GM23338 (cell line): ENCODE measurements at regions not wholly inside any gene's neighbourhood (a gene's known extent, or its start where the extent isn't known, plus 50 kb on each side); places are given as distances from the start of the nearest gene placed in this dataset.

Source experiments
- ATAC-seq: fragments of 200-7000 bp; cut with Tn5 transposase; 3 replicates; pipeline ENCODE4 v1.9.1; 2020
- DNase-seq: peaks from one replicate; pipeline ENCODE4 v3.0.0-alpha.2; 2015; ENCODE audit warnings: low spot score
- H2AFZ ChIP-seq: fragments of 200-600 bp; sonication (generic); 2 replicates; pipeline ENCODE4 v1.8.0; 2016; ENCODE audit warnings: antibody characterized with exemption, mild to moderate bottlenecking, moderate library complexity
- H3F3A ChIP-seq: fragments of 200-600 bp; sonication (generic); replicated peaks from 2 replicates; pipeline ENCODE4 v1.8.0; 2017; ENCODE audit warnings: antibody characterized with exemption, mixed run types, low read depth
- H3K27ac ChIP-seq: fragments of 200-600 bp; sonication (generic); 2 replicates; pipeline ENCODE4 v1.6.1; 2016; ENCODE audit warnings: low read depth
- H3K27me3 ChIP-seq: fragments of 200-600 bp; sonication (generic); 2 replicates; pipeline ENCODE4 v1.8.0; 2016; ENCODE audit warnings: mild to moderate bottlenecking, mixed run types, moderate library complexity; ENCODE audit not compliant: insufficient read depth
- H3K36me3 ChIP-seq: fragments of 200-600 bp; sonication (generic); 2 replicates; pipeline ENCODE4 v1.8.0; 2016; ENCODE audit warnings: mild to moderate bottlenecking; ENCODE audit not compliant: insufficient read depth
- H3K4me1 ChIP-seq: fragments of 200-600 bp; sonication (generic); 2 replicates; pipeline ENCODE4 v1.8.0; 2016; ENCODE audit warnings: mild to moderate bottlenecking, moderate library complexity; ENCODE audit not compliant: insufficient read depth
- H3K4me2 ChIP-seq: fragments of 200-600 bp; sonication (generic); 2 replicates; pipeline ENCODE4 v1.7.1; 2017; ENCODE audit warnings: mixed run types
- H3K4me3 ChIP-seq: fragments of 200-600 bp; sonication (generic); 2 replicates; pipeline ENCODE4 v1.6.1; 2016; ENCODE audit warnings: mixed run types
- H3K79me2 ChIP-seq: fragments of 200-600 bp; sonication (generic); replicated peaks from 2 replicates; pipeline ENCODE4 v1.8.0; 2017; ENCODE audit warnings: mild to moderate bottlenecking; ENCODE audit not compliant: insufficient read depth
- H3K9me2 ChIP-seq: fragments of 200-600 bp; sonication (generic); 2 replicates; pipeline ENCODE4 v1.8.0; 2017; ENCODE audit not compliant: insufficient read depth
- H4K20me1 ChIP-seq: fragments of 200-600 bp; sonication (generic); replicated peaks from 2 replicates; pipeline ENCODE4 v1.8.0; 2017; ENCODE audit warnings: mild to moderate bottlenecking; ENCODE audit not compliant: insufficient read depth
- H3K27ac Mint-ChIP-seq: 2 replicates; pipeline ENCODE4 v1.8.0; 2020; ENCODE audit warnings: inconsistent platforms, mild to moderate bottlenecking, moderate library complexity, mixed read lengths
- H3K27me3 Mint-ChIP-seq: 3 replicates; pipeline ENCODE4 v1.8.0; 2022; ENCODE audit warnings: low read depth, mild to moderate bottlenecking, moderate library complexity, mixed read lengths, inconsistent platforms; ENCODE audit not compliant: insufficient read depth, poor library complexity
- H3K36me3 Mint-ChIP-seq: 3 replicates; pipeline ENCODE4 v1.8.0; 2021; ENCODE audit warnings: low read depth, mild to moderate bottlenecking, inconsistent platforms, moderate library complexity, mixed read lengths
- H3K4me1 Mint-ChIP-seq: 3 replicates; pipeline ENCODE4 v1.8.0; 2020; ENCODE audit warnings: mild to moderate bottlenecking, inconsistent platforms, mixed read lengths
- H3K4me3 Mint-ChIP-seq: 3 replicates; pipeline ENCODE4 v1.8.0; 2021; ENCODE audit warnings: moderate library complexity, mild to moderate bottlenecking, inconsistent platforms, mixed read lengths
- H3K9me3 Mint-ChIP-seq: 3 replicates; pipeline ENCODE4 v1.8.0; 2020; ENCODE audit warnings: moderate library complexity, mild to moderate bottlenecking, inconsistent platforms, mixed read lengths
- POLR2AphosphoS5 ChIP-seq: IDR thresholded peaks from 2 replicates; pipeline ENCODE4 v1.6.1; 2016; ENCODE audit warnings: antibody characterized with exemption, low read depth
- REST ChIP-seq: IDR thresholded peaks from one replicate; pipeline ENCODE4 v1.6.1; 2018; ENCODE audit warnings: antibody characterized with exemption; ENCODE audit not compliant: unreplicated experiment
- ZNF114 ChIP-seq: fragments of 250-450 bp; sonication (Bioruptor Pico); IDR thresholded peaks from 2 replicates; pipeline ENCODE4 v1.5.0; 2020; ENCODE audit warnings: mild to moderate bottlenecking, moderate library complexity
- ZNF331 ChIP-seq: fragments of 250-450 bp; sonication (Bioruptor Pico); IDR thresholded peaks from 2 replicates; pipeline ENCODE4 v1.5.0; 2020; ENCODE audit warnings: low read depth, mild to moderate bottlenecking, moderate library complexity
- TF ChIP-seq, protein P1 (sequence below): fragments of 250-450 bp; sonication (Bioruptor Pico); IDR thresholded peaks from 2 replicates; pipeline ENCODE4 v1.5.0; 2020; ENCODE audit warnings: mild to moderate bottlenecking, moderate library complexity
- TF ChIP-seq, protein P2 (sequence below): IDR thresholded peaks from 2 replicates; pipeline ENCODE4 v1.6.1; 2016; ENCODE audit warnings: antibody characterized with exemption

- no peak for TF ChIP-seq REST
Measured at GRCh38 chr3:102098130-102098885, 249.0 kb downstream of the NFKBIZ start (continued).

DNA sequence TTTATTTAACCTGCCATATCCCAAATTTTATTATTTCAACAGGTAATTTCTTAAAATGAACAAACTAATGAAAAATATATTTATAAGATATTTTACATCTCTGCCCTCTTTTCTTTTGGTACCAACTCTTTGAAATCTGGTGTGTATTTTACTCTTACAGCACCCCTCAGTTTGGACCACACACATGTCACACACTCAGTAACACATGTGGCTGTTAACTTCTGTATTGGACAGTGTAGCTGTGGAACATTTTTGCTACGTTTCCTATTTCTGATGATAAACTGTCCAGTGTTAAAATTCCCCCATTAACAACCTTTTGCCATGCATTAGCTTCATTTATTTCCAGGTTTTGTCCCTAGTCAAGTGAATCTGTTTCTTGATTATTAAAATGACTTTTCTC is 250.6 kb downstream of the NFKBIZ start:
- Mint-ChIP-seq H3K36me3 (no peaks in the 10 kb centered on the region), H3K27me3 (no peaks in the 10 kb centered on the region), H3K4me1 (peaks cover 4% of the 10 kb centered on the region; the same call in 2 of the 3 replicates), H3K4me3 (no peak overlapping the region), H3K27ac (no peak overlapping the region), H3K9me3 (no peaks in the 10 kb centered on the region)
- no peaks in the 10 kb centered on the region for H3K27me3 ChIP-seq
- no peaks in the 10 kb centered on the region for H3F3A ChIP-seq
- no peaks in the 10 kb centered on the region for H3K36me3 ChIP-seq
- H3K27ac ChIP-seq = no peak overlapping the region
- H4K20me1 ChIP-seq = no peaks in the 10 kb centered on the region
- ATAC-seq (no peak), DNase-seq (no peak)
- H3K79me2 ChIP-seq = no peaks in the 10 kb centered on the region
- no peak overlapping the region for H3K4me2 ChIP-seq
- no peaks in the 10 kb centered on the region for H3K4me1 ChIP-seq
- TF ChIP-seq ZNF114 (CRISPR knock-in tag) (no peak), ZNF331 (no peak)
- H2AFZ ChIP-seq = no peak overlapping the region
- no peak overlapping the region for H3K4me3 ChIP-seq
- no peaks in the 10 kb centered on the region for H3K9me2 ChIP-seq

DNA sequence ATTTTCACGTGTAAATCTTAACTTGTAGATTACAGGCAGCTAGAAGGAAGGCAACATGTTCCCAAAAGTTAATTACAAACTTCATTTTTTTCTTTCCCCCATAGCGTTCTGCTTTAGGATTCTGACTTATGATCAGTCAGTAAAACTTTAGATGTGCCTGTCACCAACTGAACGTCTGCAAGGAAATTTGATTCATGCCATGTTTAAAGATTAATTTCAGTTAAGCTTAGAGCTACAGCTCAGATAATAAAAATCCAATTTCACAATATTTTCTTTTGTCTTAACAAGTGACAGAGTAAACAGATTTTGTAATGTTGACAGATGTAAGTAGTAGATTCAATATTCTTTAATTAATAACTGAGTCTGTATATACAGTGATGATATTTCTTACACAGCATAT is 253.1 kb downstream of the NFKBIZ start:
- H3K9me2 ChIP-seq = no peaks in the 10 kb centered on the region
- no peaks in the 10 kb centered on the region for H3K27me3 ChIP-seq
- H3F3A ChIP-seq = no peaks in the 10 kb centered on the region
- H2AFZ ChIP-seq = no peak overlapping the region
- no peaks in the 10 kb centered on the region for H3K4me1 ChIP-seq
- Mint-ChIP-seq H3K36me3 (peaks cover 2% of the 10 kb centered on the region; the same call in 2 of the 3 replicates), H3K9me3 (peaks cover 6% of the 10 kb centered on the region; the same call in 2 of the 3 replicates), H3K4me3 (no peak overlapping the region), H3K27ac (no peak overlapping the region), H3K4me1 (peaks cover 5% of the 10 kb centered on the region; the same call in 2 of the 3 replicates), H3K27me3 (no peaks in the 10 kb centered on the region)
- DNase-seq = no peak
- H3K27ac ChIP-seq = no peak overlapping the region
- H3K79me2 ChIP-seq = no peaks in the 10 kb centered on the region
- no peak overlapping the region for H3K4me3 ChIP-seq
- H4K20me1 ChIP-seq = no peaks in the 10 kb centered on the region
- no peak for ATAC-seq
- no peaks in the 10 kb centered on the region for H3K36me3 ChIP-seq
- H3K4me2 ChIP-seq = no peak overlapping the region
- no peak for TF ChIP-seq POLR2AphosphoS5
- TF ChIP-seq, protein P1, sequence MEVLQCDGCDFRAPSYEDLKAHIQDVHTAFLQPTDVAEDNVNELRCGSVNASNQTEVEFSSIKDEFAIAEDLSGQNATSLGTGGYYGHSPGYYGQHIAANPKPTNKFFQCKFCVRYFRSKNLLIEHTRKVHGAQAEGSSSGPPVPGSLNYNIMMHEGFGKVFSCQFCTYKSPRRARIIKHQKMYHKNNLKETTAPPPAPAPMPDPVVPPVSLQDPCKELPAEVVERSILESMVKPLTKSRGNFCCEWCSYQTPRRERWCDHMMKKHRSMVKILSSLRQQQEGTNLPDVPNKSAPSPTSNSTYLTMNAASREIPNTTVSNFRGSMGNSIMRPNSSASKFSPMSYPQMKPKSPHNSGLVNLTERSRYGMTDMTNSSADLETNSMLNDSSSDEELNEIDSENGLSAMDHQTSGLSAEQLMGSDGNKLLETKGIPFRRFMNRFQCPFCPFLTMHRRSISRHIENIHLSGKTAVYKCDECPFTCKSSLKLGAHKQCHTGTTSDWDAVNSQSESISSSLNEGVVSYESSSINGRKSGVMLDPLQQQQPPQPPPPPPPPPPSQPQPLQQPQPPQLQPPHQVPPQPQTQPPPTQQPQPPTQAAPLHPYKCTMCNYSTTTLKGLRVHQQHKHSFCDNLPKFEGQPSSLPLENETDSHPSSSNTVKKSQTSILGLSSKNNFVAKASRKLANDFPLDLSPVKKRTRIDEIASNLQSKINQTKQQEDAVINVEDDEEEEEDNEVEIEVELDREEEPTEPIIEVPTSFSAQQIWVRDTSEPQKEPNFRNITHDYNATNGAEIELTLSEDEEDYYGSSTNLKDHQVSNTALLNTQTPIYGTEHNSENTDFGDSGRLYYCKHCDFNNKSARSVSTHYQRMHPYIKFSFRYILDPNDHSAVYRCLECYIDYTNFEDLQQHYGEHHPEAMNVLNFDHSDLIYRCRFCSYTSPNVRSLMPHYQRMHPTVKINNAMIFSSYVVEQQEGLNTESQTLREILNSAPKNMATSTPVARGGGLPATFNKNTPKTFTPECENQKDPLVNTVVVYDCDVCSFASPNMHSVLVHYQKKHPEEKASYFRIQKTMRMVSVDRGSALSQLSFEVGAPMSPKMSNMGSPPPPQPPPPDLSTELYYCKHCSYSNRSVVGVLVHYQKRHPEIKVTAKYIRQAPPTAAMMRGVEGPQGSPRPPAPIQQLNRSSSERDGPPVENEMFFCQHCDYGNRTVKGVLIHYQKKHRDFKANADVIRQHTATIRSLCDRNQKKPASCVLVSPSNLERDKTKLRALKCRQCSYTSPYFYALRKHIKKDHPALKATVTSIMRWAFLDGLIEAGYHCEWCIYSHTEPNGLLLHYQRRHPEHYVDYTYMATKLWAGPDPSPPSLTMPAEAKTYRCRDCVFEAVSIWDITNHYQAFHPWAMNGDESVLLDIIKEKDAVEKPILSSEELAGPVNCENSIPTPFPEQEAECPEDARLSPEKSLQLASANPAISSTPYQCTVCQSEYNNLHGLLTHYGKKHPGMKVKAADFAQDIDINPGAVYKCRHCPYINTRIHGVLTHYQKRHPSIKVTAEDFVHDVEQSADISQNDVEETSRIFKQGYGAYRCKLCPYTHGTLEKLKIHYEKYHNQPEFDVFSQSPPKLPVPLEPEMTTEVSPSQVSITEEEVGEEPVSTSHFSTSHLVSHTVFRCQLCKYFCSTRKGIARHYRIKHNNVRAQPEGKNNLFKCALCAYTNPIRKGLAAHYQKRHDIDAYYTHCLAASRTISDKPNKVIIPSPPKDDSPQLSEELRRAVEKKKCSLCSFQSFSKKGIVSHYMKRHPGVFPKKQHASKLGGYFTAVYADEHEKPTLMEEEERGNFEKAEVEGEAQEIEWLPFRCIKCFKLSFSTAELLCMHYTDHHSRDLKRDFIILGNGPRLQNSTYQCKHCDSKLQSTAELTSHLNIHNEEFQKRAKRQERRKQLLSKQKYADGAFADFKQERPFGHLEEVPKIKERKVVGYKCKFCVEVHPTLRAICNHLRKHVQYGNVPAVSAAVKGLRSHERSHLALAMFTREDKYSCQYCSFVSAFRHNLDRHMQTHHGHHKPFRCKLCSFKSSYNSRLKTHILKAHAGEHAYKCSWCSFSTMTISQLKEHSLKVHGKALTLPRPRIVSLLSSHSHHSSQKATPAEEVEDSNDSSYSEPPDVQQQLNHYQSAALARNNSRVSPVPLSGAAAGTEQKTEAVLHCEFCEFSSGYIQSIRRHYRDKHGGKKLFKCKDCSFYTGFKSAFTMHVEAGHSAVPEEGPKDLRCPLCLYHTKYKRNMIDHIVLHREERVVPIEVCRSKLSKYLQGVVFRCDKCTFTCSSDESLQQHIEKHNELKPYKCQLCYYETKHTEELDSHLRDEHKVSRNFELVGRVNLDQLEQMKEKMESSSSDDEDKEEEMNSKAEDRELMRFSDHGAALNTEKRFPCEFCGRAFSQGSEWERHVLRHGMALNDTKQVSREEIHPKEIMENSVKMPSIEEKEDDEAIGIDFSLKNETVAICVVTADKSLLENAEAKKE (CRISPR knock-in tag) = no peak
- TF ChIP-seq ZNF331 = no peak
- TF ChIP-seq ZNF114 (CRISPR knock-in tag) = no peak
- TF ChIP-seq, protein P2, sequence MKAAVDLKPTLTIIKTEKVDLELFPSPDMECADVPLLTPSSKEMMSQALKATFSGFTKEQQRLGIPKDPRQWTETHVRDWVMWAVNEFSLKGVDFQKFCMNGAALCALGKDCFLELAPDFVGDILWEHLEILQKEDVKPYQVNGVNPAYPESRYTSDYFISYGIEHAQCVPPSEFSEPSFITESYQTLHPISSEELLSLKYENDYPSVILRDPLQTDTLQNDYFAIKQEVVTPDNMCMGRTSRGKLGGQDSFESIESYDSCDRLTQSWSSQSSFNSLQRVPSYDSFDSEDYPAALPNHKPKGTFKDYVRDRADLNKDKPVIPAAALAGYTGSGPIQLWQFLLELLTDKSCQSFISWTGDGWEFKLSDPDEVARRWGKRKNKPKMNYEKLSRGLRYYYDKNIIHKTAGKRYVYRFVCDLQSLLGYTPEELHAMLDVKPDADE = no peak
